DND-41 (cell line): ENCODE measurements at regions not wholly inside any gene's neighbourhood (a gene's known extent, or its start where the extent isn't known, plus 50 kb on each side); places are given as distances from the start of the nearest gene placed in this dataset.
"Not testable (repeated sequence)": the region's sequence is repeated elsewhere in the genome, so short reads cannot be mapped to it uniquely, and the experiment has no call there.

Experiments
- CTCF ChIP-seq: IDR thresholded peaks from 2 replicates; pipeline ENCODE4 v1.5.1; 2012; ENCODE audit warnings: borderline replicate concordance, low read length, moderate library complexity, mild to moderate bottlenecking; ENCODE audit not compliant: poor library complexity, severe bottlenecking; ENCODE audit errors: extremely low read depth
- EZH2 ChIP-seq: IDR thresholded peaks from 3 replicates; pipeline ENCODE4 v1.6.1; 2012; ENCODE audit warnings: borderline replicate concordance, low read depth, mild to moderate bottlenecking, moderate library complexity, low read length, inconsistent platforms; ENCODE audit not compliant: severe bottlenecking

GRCh38 chr14:19109887-19110286 is 142.7 kb downstream of the POTEM start:
- TF ChIP-seq CTCF, EZH2: not testable (repeated sequence)
